LNCaP clone FGC (cell line): ENCODE measurements at regions not wholly inside any gene's neighbourhood (a gene's known extent, or its start where the extent isn't known, plus 50 kb on each side); places are given as distances from the start of the nearest gene placed in this dataset.

Experiments used
- DNase-seq: peaks from one replicate; pipeline ENCODE4 v3.0.0-alpha.2; 2011; ENCODE audit warnings: low read depth
- H3K4me3 ChIP-seq: 2 replicates; pipeline ENCODE4 v1.5.1; 2011; ENCODE audit warnings: mild to moderate bottlenecking, low read depth, low read length, control low read depth
- CTCF ChIP-seq: IDR thresholded peaks from 2 replicates; pipeline ENCODE4 v1.5.1; 2012; ENCODE audit warnings: mild to moderate bottlenecking; ENCODE audit not compliant: control insufficient read depth, insufficient read depth; ENCODE audit errors: extremely low read depth

- no peak overlapping the region for H3K4me3 ChIP-seq
- TF ChIP-seq CTCF: no peak
- no peak for DNase-seq
Measured at GRCh38 chr1:234779160-234779538, 169.2 kb upstream of the IRF2BP2 start.

- DNase-seq: no peak
- TF ChIP-seq CTCF: no peak
- no peak overlapping the region for H3K4me3 ChIP-seq
Measured at GRCh38 chr1:234778221-234779159, 168.5 kb upstream of the IRF2BP2 start.

- H3K4me3 ChIP-seq: no peak overlapping the region
- TF ChIP-seq CTCF: no peak
- no peak for DNase-seq
Measured at GRCh38 chr1:234777856-234778220, 167.9 kb upstream of the IRF2BP2 start.

GRCh38 chr1:234776876-234777855 is 167.2 kb upstream of the IRF2BP2 start:
- TF ChIP-seq CTCF: no peak
- no peak for DNase-seq
- H3K4me3 ChIP-seq: no peak overlapping the region

- no peak overlapping the region for H3K4me3 ChIP-seq
- no peak for TF ChIP-seq CTCF
- DNase-seq: no peak
Measured at GRCh38 chr1:234776256-234776875, 166.4 kb upstream of the IRF2BP2 start.

GRCh38 chr1:234775477-234776246 is 165.7 kb upstream of the IRF2BP2 start:
- no peak overlapping the region for H3K4me3 ChIP-seq
- no peak for TF ChIP-seq CTCF
- DNase-seq: no peak
